ENCODE measurements at regions not wholly inside any gene's neighbourhood (a gene's known extent, or its start where the extent isn't known, plus 50 kb on each side); places are given as distances from the start of the nearest gene placed in this dataset.
A peak's percentile ranks its signal among the peaks of the same experiment; 100 is the strongest.

DNA sequence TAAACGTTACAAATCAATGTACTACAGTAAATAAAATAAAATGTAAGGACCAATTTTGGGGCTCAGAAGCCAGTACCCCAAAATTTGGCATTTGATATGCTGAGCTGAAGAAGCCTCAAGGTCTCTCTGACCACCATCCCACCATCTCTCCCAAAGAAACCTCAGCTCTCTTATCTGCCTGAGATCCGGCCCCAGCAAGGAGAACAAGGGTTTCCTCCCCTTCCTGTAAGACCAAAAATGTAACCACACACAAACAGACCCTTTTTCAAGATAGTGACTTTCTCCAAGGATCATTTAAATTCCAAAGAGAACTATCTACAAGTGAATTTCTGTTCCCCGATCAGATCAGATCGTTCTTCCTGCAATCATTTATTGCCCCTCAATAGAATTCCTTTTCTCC, 68.1 kb upstream of the SLC45A1 start:
- no peaks in the 10 kb centered on the region for H3K36me3 Mint-ChIP-seq (ENCODE audit: insufficient read depth)
- H3K27me3 Mint-ChIP-seq: no peaks in the 10 kb centered on the region
- peak overlapping the region; percentile 13 for H3K27ac Mint-ChIP-seq
- TF ChIP-seq, protein P1, sequence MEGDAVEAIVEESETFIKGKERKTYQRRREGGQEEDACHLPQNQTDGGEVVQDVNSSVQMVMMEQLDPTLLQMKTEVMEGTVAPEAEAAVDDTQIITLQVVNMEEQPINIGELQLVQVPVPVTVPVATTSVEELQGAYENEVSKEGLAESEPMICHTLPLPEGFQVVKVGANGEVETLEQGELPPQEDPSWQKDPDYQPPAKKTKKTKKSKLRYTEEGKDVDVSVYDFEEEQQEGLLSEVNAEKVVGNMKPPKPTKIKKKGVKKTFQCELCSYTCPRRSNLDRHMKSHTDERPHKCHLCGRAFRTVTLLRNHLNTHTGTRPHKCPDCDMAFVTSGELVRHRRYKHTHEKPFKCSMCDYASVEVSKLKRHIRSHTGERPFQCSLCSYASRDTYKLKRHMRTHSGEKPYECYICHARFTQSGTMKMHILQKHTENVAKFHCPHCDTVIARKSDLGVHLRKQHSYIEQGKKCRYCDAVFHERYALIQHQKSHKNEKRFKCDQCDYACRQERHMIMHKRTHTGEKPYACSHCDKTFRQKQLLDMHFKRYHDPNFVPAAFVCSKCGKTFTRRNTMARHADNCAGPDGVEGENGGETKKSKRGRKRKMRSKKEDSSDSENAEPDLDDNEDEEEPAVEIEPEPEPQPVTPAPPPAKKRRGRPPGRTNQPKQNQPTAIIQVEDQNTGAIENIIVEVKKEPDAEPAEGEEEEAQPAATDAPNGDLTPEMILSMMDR (IDR thresholded peaks at IDR 0.05; ENCODE audit: unreplicated experiment): no peak
- DNase-seq (ENCODE audit: low spot score, unreplicated experiment): no peak
- peaks cover 15% of the 10 kb centered on the region for H3K4me1 Mint-ChIP-seq (ENCODE audit: low read depth)
- H3K4me3 Mint-ChIP-seq (ENCODE audit: low read depth): no peak overlapping the region
- no peaks in the 10 kb centered on the region for H3K9me3 Mint-ChIP-seq (ENCODE audit: low read depth)

DNA sequence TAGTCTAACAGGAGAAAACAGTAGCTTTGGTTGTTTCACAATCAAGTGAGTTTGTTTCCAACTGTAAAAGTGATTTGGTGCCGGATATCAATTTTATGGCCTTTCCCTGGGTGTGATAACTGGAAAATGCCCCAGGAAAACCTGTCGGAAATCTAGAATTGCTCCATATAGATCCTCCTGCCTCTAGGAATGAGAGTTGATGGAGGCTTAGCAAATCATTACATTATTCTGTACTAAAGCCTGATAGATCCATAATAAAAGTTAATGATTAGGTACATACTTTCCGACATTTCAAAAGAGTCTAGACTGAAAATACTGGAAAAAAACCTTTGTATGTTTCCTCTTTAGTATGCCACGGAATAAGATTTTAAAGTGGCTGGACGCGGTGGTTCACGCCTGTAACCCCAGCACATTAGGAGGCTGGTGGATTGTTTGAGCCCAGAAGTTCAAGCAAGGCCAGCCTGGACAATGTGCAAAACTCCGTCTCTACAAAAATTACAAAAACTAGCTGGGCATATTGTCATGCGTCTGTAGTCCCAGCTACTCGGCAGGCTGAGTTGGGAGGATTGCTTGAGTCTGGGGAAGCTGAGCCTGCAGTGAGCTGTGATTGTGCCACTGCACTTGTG, 70.0 kb upstream of the SLC45A1 start:
- no peaks in the 10 kb centered on the region for H3K27me3 Mint-ChIP-seq
- H3K36me3 Mint-ChIP-seq (ENCODE audit: insufficient read depth): no peaks in the 10 kb centered on the region
- H3K4me1 Mint-ChIP-seq (ENCODE audit: low read depth): peaks cover 14% of the 10 kb centered on the region
- DNase-seq (ENCODE audit: low spot score, unreplicated experiment): no peak
- H3K4me3 Mint-ChIP-seq (ENCODE audit: low read depth): no peak overlapping the region
- H3K27ac Mint-ChIP-seq: no peak overlapping the region
- H3K9me3 Mint-ChIP-seq (ENCODE audit: low read depth): no peaks in the 10 kb centered on the region
- TF ChIP-seq, protein P1 (IDR thresholded peaks at IDR 0.05; ENCODE audit: unreplicated experiment): no peak

DNA sequence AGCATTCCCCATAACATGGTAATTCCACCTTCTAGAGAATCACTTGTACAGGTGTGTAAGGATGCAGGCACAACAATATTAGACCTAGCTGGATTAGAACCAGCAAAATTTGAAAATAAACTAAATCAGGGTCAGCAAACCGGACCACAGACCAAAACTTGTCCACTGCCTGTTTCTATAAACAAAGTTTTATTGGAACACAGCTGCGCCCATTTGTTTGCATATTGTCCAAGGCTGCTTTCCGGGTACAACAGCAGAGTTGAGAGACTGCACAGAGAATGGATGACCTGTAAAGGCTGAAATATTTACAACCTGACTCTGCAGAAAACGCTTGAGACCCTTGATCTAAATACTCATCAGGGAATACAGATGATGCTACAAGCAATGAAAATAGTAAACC, 73.6 kb upstream of the SLC45A1 start:
- Mint-ChIP-seq H3K27ac (no peak overlapping the region), H3K9me3 (ENCODE audit: low read depth) (no peaks in the 10 kb centered on the region), H3K36me3 (ENCODE audit: insufficient read depth) (no peaks in the 10 kb centered on the region), H3K27me3 (no peaks in the 10 kb centered on the region), H3K4me1 (ENCODE audit: low read depth) (peaks cover 9% of the 10 kb centered on the region), H3K4me3 (ENCODE audit: low read depth) (no peak overlapping the region)
- TF ChIP-seq, protein P1 (IDR thresholded peaks at IDR 0.05; ENCODE audit: unreplicated experiment): no peak
- no peak for DNase-seq (ENCODE audit: low spot score, unreplicated experiment)

DNA sequence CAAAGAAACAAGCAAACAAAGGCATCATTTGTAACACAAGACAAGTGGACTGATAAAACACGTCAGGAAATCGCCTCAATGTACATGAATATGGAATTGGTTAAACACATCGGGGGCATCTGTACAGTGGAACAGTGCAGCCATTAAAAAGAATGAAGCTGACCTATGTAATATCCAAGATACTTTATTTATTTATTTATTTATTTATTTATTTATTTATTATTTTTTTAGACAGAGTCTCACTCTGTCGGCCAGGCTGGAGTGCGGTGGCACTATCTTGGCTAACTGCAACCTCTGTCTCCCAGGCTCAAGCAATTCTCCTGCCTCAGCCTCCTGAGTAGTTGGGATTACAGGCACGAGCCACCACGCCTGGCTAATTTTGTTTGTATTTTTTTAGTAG, 75.4 kb upstream of the SLC45A1 start:
- H3K27ac Mint-ChIP-seq: no peak overlapping the region
- H3K27me3 Mint-ChIP-seq: no peaks in the 10 kb centered on the region
- H3K4me1 Mint-ChIP-seq (ENCODE audit: low read depth): peaks cover 12% of the 10 kb centered on the region
- H3K9me3 Mint-ChIP-seq (ENCODE audit: low read depth): no peaks in the 10 kb centered on the region
- TF ChIP-seq, protein P1 (IDR thresholded peaks at IDR 0.05; ENCODE audit: unreplicated experiment): no peak
- H3K36me3 Mint-ChIP-seq (ENCODE audit: insufficient read depth): no peaks in the 10 kb centered on the region
- DNase-seq (ENCODE audit: low spot score, unreplicated experiment): no peak
- no peak overlapping the region for H3K4me3 Mint-ChIP-seq (ENCODE audit: low read depth)

DNA sequence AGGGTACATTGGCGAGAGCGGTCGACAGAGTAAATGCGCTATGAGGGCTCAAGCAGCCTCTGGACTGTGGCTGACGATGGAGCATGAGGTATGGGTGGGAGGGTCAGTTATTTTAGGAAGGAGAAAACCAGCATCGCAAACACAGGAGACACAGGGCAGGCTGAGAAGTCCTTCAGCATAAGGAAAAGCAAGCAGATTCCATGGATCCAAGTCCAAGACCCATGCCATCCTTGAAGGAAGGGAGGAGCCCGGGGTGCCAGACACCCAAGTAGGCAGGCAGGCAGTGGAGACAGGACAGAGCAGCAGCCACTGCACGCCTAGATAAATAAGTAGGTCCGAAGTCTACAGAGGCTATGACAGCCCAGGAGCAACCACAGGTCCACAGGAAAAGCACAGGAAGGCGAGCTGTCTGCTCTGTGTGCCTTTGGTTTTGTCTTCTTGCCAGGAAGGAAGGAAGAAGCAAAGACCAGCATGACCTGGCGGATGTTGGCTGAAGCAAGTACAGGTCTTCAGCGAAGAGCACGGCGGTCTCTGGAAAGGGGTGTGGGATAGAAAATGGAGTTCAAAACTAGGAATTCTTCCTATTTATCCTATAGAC, 76.4 kb upstream of the SLC45A1 start:
- no peak overlapping the region for H3K4me3 Mint-ChIP-seq (ENCODE audit: low read depth)
- peaks cover 12% of the 10 kb centered on the region for H3K4me1 Mint-ChIP-seq (ENCODE audit: low read depth)
- H3K9me3 Mint-ChIP-seq (ENCODE audit: low read depth): no peaks in the 10 kb centered on the region
- no peaks in the 10 kb centered on the region for H3K27me3 Mint-ChIP-seq
- TF ChIP-seq, protein P1 (IDR thresholded peaks at IDR 0.05; ENCODE audit: unreplicated experiment): no peak
- H3K27ac Mint-ChIP-seq: peak overlapping the region; percentile 75
- no peak for DNase-seq (ENCODE audit: low spot score, unreplicated experiment)
- H3K36me3 Mint-ChIP-seq (ENCODE audit: insufficient read depth): no peaks in the 10 kb centered on the region
